Lower lobe of right lung (tissue), 2 donors: ENCODE measurements at regions not wholly inside any gene's neighbourhood (a gene's known extent, or its start where the extent isn't known, plus 50 kb on each side); places are given as distances from the start of the nearest gene placed in this dataset.
"Not testable (repeated sequence)": the region's sequence is repeated elsewhere in the genome, so short reads cannot be mapped to it uniquely, and the experiment has no call there.

Source experiments
- ATAC-seq, 2 donors: fragments of 200-7000 bp; cut with Tn5 transposase; one replicate each; pipeline ENCODE4 v1.9.1; 2020 to 2022; ENCODE audit warnings: mild to moderate bottlenecking in 2 of 2, moderate library complexity in 2 of 2
- DNase-seq: peaks from one replicate; pipeline ENCODE4 v3.0.0-alpha.2; 2020
- H3K27ac ChIP-seq: fragments of 200-600 bp; one replicate; pipeline ENCODE4 v1.8.0; 2022
- H3K27me3 ChIP-seq: fragments of 200-600 bp; one replicate; pipeline ENCODE4 v1.8.0; 2022; ENCODE audit warnings: low read depth
- H3K36me3 ChIP-seq: fragments of 200-600 bp; one replicate; pipeline ENCODE4 v1.8.0; 2022; ENCODE audit warnings: mild to moderate bottlenecking
- H3K4me1 ChIP-seq: fragments of 200-600 bp; one replicate; pipeline ENCODE4 v1.8.0; 2022
- H3K4me3 ChIP-seq: fragments of 200-600 bp; one replicate; pipeline ENCODE4 v1.8.0; 2022; ENCODE audit warnings: mild to moderate bottlenecking
- H3K9me3 ChIP-seq: fragments of 200-600 bp; one replicate; pipeline ENCODE4 v1.8.0; 2022
- CTCF ChIP-seq: fragments of 200-600 bp; IDR thresholded peaks from one replicate; pipeline ENCODE4 v1.8.0; 2022; ENCODE audit warnings: antibody characterized with exemption, mild to moderate bottlenecking
- intact Hi-C: fragments of 100-400 bp; cut with DNase I; formaldehyde crosslinking; loops from one replicate; pipeline ENCODE4 v1.11.0; 2022
- donor health status: DM: no; HTN: yes; CAD: no; lungs with severe emphysema.

- Histone ChIP-seq H3K36me3 (no peaks in the 10 kb centered on the region), H3K4me1 (peaks cover 12% of the 10 kb centered on the region), H3K9me3 (no peaks in the 10 kb centered on the region), H3K27ac (no peak overlapping the region), H3K4me3 (no peak overlapping the region), H3K27me3 (no peaks in the 10 kb centered on the region)
- no peak for ATAC-seq
- DNase-seq, result no peak
- TF ChIP-seq CTCF, result no peak
- intact Hi-C loops, result no loop called here
Measured at GRCh38 chr10:78218798-78219490, 185.3 kb downstream of the RPS24 start.

- ATAC-seq, H3K27ac ChIP-seq, DNase-seq, intact Hi-C loops, H3K9me3 ChIP-seq, H3K4me3 ChIP-seq, H3K36me3 ChIP-seq, H3K27me3 ChIP-seq: not testable (repeated sequence)
- H3K4me1 ChIP-seq, result peaks cover 12% of the 10 kb centered on the region
Measured at GRCh38 chr10:78219568-78219967, 185.9 kb downstream of the RPS24 start.

- TF ChIP-seq CTCF, result no peak
- Histone ChIP-seq H3K4me3 (no peak overlapping the region), H3K36me3 (no peaks in the 10 kb centered on the region), H3K4me1 (peaks cover 12% of the 10 kb centered on the region), H3K27me3 (no peaks in the 10 kb centered on the region), H3K27ac (no peak overlapping the region), H3K9me3 (no peaks in the 10 kb centered on the region)
- intact Hi-C loops, result no loop called here
- DNase-seq, result no peak
- ATAC-seq, result no peak
Measured at GRCh38 chr10:78220781-78221180, 187.1 kb downstream of the RPS24 start.

- no peak overlapping the region for H3K27ac ChIP-seq
- ATAC-seq, result no peak
- no peak for DNase-seq
- no peaks in the 10 kb centered on the region for H3K9me3 ChIP-seq
- no peaks in the 10 kb centered on the region for H3K36me3 ChIP-seq
- peaks cover 9% of the 10 kb centered on the region for H3K4me1 ChIP-seq
- intact Hi-C loops, result no loop called here
- no peaks in the 10 kb centered on the region for H3K27me3 ChIP-seq
- no peak overlapping the region for H3K4me3 ChIP-seq
- TF ChIP-seq CTCF, result no peak
Measured at GRCh38 chr10:78222096-78222790, 188.6 kb downstream of the RPS24 start.

GRCh38 chr10:78223088-78223487, 189.4 kb downstream of the RPS24 start:
- Histone ChIP-seq H3K4me1 (peaks cover under 1% of the 10 kb centered on the region), H3K36me3 (no peaks in the 10 kb centered on the region), H3K27ac (no peak overlapping the region), H3K4me3 (no peak overlapping the region), H3K27me3 (no peaks in the 10 kb centered on the region), H3K9me3 (no peaks in the 10 kb centered on the region)
- no peak for TF ChIP-seq CTCF
- ATAC-seq (no peak), DNase-seq (no peak)
- intact Hi-C loops, result no loop called here

GRCh38 chr10:78224602-78225001, 190.9 kb downstream of the RPS24 start:
- H3K4me1 ChIP-seq, result no peaks in the 10 kb centered on the region
- H3K9me3 ChIP-seq, result no peaks in the 10 kb centered on the region
- H3K27ac ChIP-seq, result no peak overlapping the region
- intact Hi-C loops, result no loop called here
- no peak overlapping the region for H3K4me3 ChIP-seq
- DNase-seq (no peak), ATAC-seq (no peak)
- TF ChIP-seq CTCF, result no peak
- H3K36me3 ChIP-seq, result no peaks in the 10 kb centered on the region
- no peaks in the 10 kb centered on the region for H3K27me3 ChIP-seq
